H1 (cell line): ENCODE measurements at regions not wholly inside any gene's neighbourhood (a gene's known extent, or its start where the extent isn't known, plus 50 kb on each side); places are given as distances from the start of the nearest gene placed in this dataset.
A peak's percentile ranks its signal among the peaks of the same experiment; 100 is the strongest.

Experiments
- CTCF ChIA-PET: fragments of 300-600 bp; sonication (Branson Sonifier 250); formaldehyde crosslinking; loops from one replicate; lab custom pipeline; 2021; ENCODE audit not compliant: partially characterized antibody; lab: Charles Lee
- POLR2A ChIA-PET: fragments of 300-600 bp; sonication (Branson Sonifier 250); formaldehyde crosslinking; loops from one replicate; lab custom pipeline; 2021; ENCODE audit warnings: inconsistent platforms; ENCODE audit not compliant: partially characterized antibody; lab: Charles Lee
- DNase-seq, 2 experiments: peaks; one replicate each; pipeline versions ENCODE4 v3.0.0 to v3.0.0-alpha.2; 2010 to 2022; ENCODE audit warnings: low spot score in 2 of 2, low read depth in 1 of 2, mixed read lengths in 1 of 2
- FAIRE-seq: peaks from 2 replicates; lab custom pipeline; 2011; peaks lifted over from hg19 to GRCh38; lab: Jason Lieb, UNC
- H2AFZ ChIP-seq: 2 replicates; pipeline ENCODE4 v1.8.1; 2012; ENCODE audit warnings: low read length, inconsistent platforms
- H2AK5ac ChIP-seq: 2 replicates; pipeline ENCODE4 v1.6.1; 2013; ENCODE audit warnings: low read depth, low read length
- H2BK120ac ChIP-seq: replicated peaks from 2 replicates; pipeline ENCODE3; 2013; ENCODE audit warnings: low read depth, low read length, inconsistent platforms
- H2BK12ac ChIP-seq: 2 replicates; pipeline ENCODE4 v1.6.1; 2013; ENCODE audit warnings: low read depth, low read length
- H2BK15ac ChIP-seq: 2 replicates; pipeline ENCODE4 v1.6.1; 2013; ENCODE audit warnings: low read length
- H2BK20ac ChIP-seq: 2 replicates; pipeline ENCODE4 v1.6.1; 2013; ENCODE audit warnings: low read length
- H2BK5ac ChIP-seq: 2 replicates; pipeline ENCODE4 v1.6.1; 2013; ENCODE audit warnings: low read depth, low read length
- H3K14ac ChIP-seq: 2 replicates; pipeline ENCODE4 v1.6.1; 2013; ENCODE audit warnings: inconsistent platforms; ENCODE audit not compliant: insufficient read length
- H3K18ac ChIP-seq: 2 replicates; pipeline ENCODE4 v1.6.1; 2013; ENCODE audit warnings: low read length; ENCODE audit errors: extremely low read depth
- H3K23ac ChIP-seq: 2 replicates; pipeline ENCODE4 v1.6.1; 2013; ENCODE audit warnings: inconsistent platforms; ENCODE audit not compliant: insufficient read length
- H3K23me2 ChIP-seq: 2 replicates; pipeline ENCODE4 v1.6.1; 2013; ENCODE audit warnings: low read depth, low read length
- H3K27ac ChIP-seq: 2 replicates; pipeline ENCODE4 v1.6.1; 2011; ENCODE audit warnings: low read depth, low read length, inconsistent platforms
- H3K27me3 ChIP-seq, 4 experiments: replicated peaks in 1 of 4; 1 replicate in 1 of 4; 2 replicates in 3 of 4; pipeline versions ENCODE4 v1.6.1 to v1.8.1; 2011 to 2013; ENCODE audit warnings: low read length in 3 of 4, mild to moderate bottlenecking in 3 of 4, inconsistent platforms in 2 of 4, mixed read lengths in 2 of 4, moderate library complexity in 1 of 4; ENCODE audit not compliant: control insufficient read depth in 3 of 4, insufficient read depth in 3 of 4; ENCODE audit errors: extremely low read depth in 1 of 4
- H3K36me3 ChIP-seq, 4 experiments: 2 replicates each; pipeline versions ENCODE4 v1.6.1 to v1.8.1; 2011 to 2013; ENCODE audit warnings: mild to moderate bottlenecking in 4 of 4, low read length in 3 of 4, moderate library complexity in 2 of 4, control low read depth in 1 of 4, inconsistent platforms in 1 of 4; ENCODE audit not compliant: insufficient read depth in 4 of 4, control insufficient read depth in 2 of 4
- H3K4ac ChIP-seq: replicated peaks from 2 replicates; pipeline ENCODE3; 2013; ENCODE audit warnings: low read length, low read depth, mixed read lengths, inconsistent platforms; ENCODE audit not compliant: insufficient read length
- H3K4me1 ChIP-seq, 4 experiments: replicated peaks in 1 of 4; 1 replicate in 1 of 4; 2 replicates in 3 of 4; pipeline versions ENCODE4 v1.6.1 to v1.8.1; 2011 to 2013; ENCODE audit warnings: low read length in 3 of 4, inconsistent platforms in 2 of 4, mixed read lengths in 1 of 4; ENCODE audit not compliant: insufficient read depth in 4 of 4, control insufficient read depth in 3 of 4
- H3K4me2 ChIP-seq, 2 experiments: 2 replicates each; pipeline versions ENCODE4 v1.6.1 to v1.8.1; 2011 to 2013; ENCODE audit warnings: low read depth in 2 of 2, low read length in 2 of 2, control low read depth in 1 of 2, inconsistent platforms in 1 of 2, mild to moderate bottlenecking in 1 of 2; ENCODE audit not compliant: insufficient read depth in 1 of 2
- H3K4me3 ChIP-seq, 4 experiments: fragments of 200-600, 300-600 bp in 1 of 4; sonication (generic), shearing (Covaris generic), sonication (Bioruptor Twin) in 1 of 4; 2 replicates each; pipeline versions ENCODE4 v1.5.1 to v1.8.1; 2011 to 2016; ENCODE audit warnings: low read length in 4 of 4, low read depth in 3 of 4, control low read depth in 2 of 4, inconsistent platforms in 2 of 4, mild to moderate bottlenecking in 2 of 4, mixed read lengths in 1 of 4, moderate library complexity in 1 of 4; ENCODE audit not compliant: insufficient read depth in 2 of 4; ENCODE audit errors: extremely low read depth in 1 of 4
- H3K56ac ChIP-seq: replicated peaks from 2 replicates; pipeline ENCODE3; 2013; ENCODE audit warnings: low read depth, mild to moderate bottlenecking, mixed read lengths, low read length, inconsistent platforms; ENCODE audit not compliant: insufficient read length
- H3K79me1 ChIP-seq: 2 replicates; pipeline ENCODE4 v1.6.1; 2013; ENCODE audit warnings: low read depth, low read length, control low read depth
- H3K79me2 ChIP-seq, 2 experiments: 2 replicates each; pipeline versions ENCODE4 v1.6.1 to v1.8.1; 2012 to 2013; ENCODE audit warnings: low read length in 2 of 2, mild to moderate bottlenecking in 2 of 2, inconsistent platforms in 1 of 2; ENCODE audit not compliant: insufficient read depth in 2 of 2, control insufficient read depth in 1 of 2
- H3K9ac ChIP-seq, 4 experiments: replicated peaks in 1 of 4; 1 replicate in 1 of 4; 2 replicates in 3 of 4; pipeline versions ENCODE4 v1.6.1 to v1.8.1; 2011 to 2013; ENCODE audit warnings: low read depth in 3 of 4, low read length in 3 of 4, control low read depth in 2 of 4, mild to moderate bottlenecking in 2 of 4, moderate library complexity in 2 of 4, inconsistent platforms in 1 of 4; ENCODE audit errors: extremely low read depth in 1 of 4
- H3K9me3 ChIP-seq, 2 experiments: 2 replicates each; pipeline versions ENCODE4 v1.6.1 to v1.8.1; 2012 to 2013; ENCODE audit warnings: mild to moderate bottlenecking in 2 of 2, moderate library complexity in 2 of 2, control low read depth in 1 of 2, inconsistent platforms in 1 of 2, low read depth in 1 of 2, low read length in 1 of 2, mixed read lengths in 1 of 2; ENCODE audit not compliant: insufficient read depth in 2 of 2
- H4K20me1 ChIP-seq, 2 experiments: replicated peaks in 1 of 2; 2 replicates each; pipeline versions ENCODE3 to v1.8.1; 2011 to 2013; ENCODE audit warnings: inconsistent platforms in 2 of 2, low read length in 2 of 2, mild to moderate bottlenecking in 1 of 2; ENCODE audit not compliant: insufficient read depth in 2 of 2, control insufficient read depth in 1 of 2
- H4K5ac ChIP-seq: 2 replicates; pipeline ENCODE4 v1.6.1; 2013; ENCODE audit warnings: low read length, low read depth, mixed read lengths, inconsistent platforms; ENCODE audit not compliant: insufficient read length
- H4K8ac ChIP-seq: 2 replicates; pipeline ENCODE4 v1.8.0; 2013; ENCODE audit warnings: mild to moderate bottlenecking, moderate library complexity, low read length, inconsistent platforms; ENCODE audit not compliant: insufficient read depth; ENCODE audit errors: extremely low read depth
- H4K91ac ChIP-seq: replicated peaks from 2 replicates; pipeline ENCODE3; 2013; ENCODE audit warnings: low read length, mixed read lengths, inconsistent platforms; ENCODE audit not compliant: insufficient read length
- ASH2L ChIP-seq: fragments of 200-600, 300-600 bp; sonication (generic); IDR thresholded peaks from one replicate; pipeline ENCODE4 v1.7.1; 2017; ENCODE audit warnings: low read length
- BACH1 ChIP-seq: IDR thresholded peaks from 2 replicates; pipeline ENCODE4 v1.6.1; 2012; ENCODE audit warnings: low read length, improper control_type of control experiment
- BCL11A ChIP-seq, 2 experiments: IDR thresholded peaks; one replicate each; pipeline ENCODE4 v1.6.1; 2011; ENCODE audit warnings: low read depth in 2 of 2, low read length in 2 of 2, mild to moderate bottlenecking in 2 of 2
- FOSL1 ChIP-seq: IDR thresholded peaks from 2 replicates; pipeline ENCODE4 v1.6.1; 2011; ENCODE audit warnings: mild to moderate bottlenecking, low read depth, low read length, moderate library complexity; ENCODE audit not compliant: insufficient read depth
- KDM1A ChIP-seq: fragments of 200-600, 300-600 bp; sonication (generic); IDR thresholded peaks from 2 replicates; pipeline ENCODE4 v1.7.1; 2016; ENCODE audit warnings: mild to moderate bottlenecking, low read length, borderline replicate concordance
- POLR2AphosphoS5 ChIP-seq: IDR thresholded peaks from 2 replicates; pipeline ENCODE4 v1.6.1; 2011; ENCODE audit warnings: low read depth, low read length
- RFX5 ChIP-seq: IDR thresholded peaks from 2 replicates; pipeline ENCODE4 v1.6.1; 2011; ENCODE audit warnings: low read depth, low read length, improper control_type of control experiment, borderline replicate concordance
- TEAD4 ChIP-seq: IDR thresholded peaks from 2 replicates; pipeline ENCODE4 v1.6.1; 2012; ENCODE audit warnings: low read depth, low read length, inconsistent platforms, mixed read lengths
- WGBS, 2 experiments: shearing (Covaris generic) in 1 of 2; methylation state at CpG; one replicate each; pipeline versions ENCODE4 v1.1.6 to v1.1.7; 2013 to 2015; ENCODE audit warnings: low lambda C conversion rate in 2 of 2, mixed read lengths in 2 of 2, inconsistent platforms in 1 of 2, low coverage in 1 of 2, missing lambda C conversion rate in 1 of 2; ENCODE audit not compliant: insufficient replicate concordance in 2 of 2, insufficient coverage in 1 of 2, insufficient read length in 1 of 2; ENCODE audit errors: extremely low coverage in 1 of 2, missing lambda C conversion rate in 1 of 2; 5-methylcytosine and 5-hydroxymethylcytosine counted together
- TF ChIP-seq, protein P1 (sequence below): IDR thresholded peaks from 2 replicates; pipeline ENCODE4 v1.6.1; 2012; ENCODE audit warnings: low read length, inconsistent platforms
- TF ChIP-seq, protein P2 (sequence below): IDR thresholded peaks from 2 replicates; pipeline ENCODE4 v1.6.1; 2012; ENCODE audit warnings: inconsistent platforms

DNA sequence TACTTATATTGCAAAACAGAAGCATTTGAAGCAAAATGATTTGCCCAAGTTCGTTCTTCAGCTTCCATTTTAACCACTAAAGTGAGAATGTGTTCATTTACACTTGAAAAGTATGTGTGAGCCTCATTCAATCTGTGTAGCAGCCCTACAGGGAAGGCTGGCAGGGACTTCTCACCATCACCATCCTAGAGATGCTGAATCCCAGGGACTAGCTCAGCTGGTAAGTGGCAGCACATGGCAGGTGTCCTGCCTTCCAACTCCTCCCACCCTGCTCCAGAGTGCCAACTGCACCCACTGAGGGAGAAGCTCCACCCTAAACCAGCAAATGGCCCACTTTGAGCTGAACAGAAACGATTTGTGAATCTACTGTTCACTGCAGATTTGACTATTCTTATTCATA, 91.5 kb downstream of the EN1 start:
- no peak overlapping the region for H3K4ac ChIP-seq
- 57% methylated on average over 2 of the region's 2 CpGs; no CpG with 5 or more reads in 1 of the 2 experiments for WGBS, 2 experiments
- no peak overlapping the region for H4K8ac ChIP-seq
- H3K27me3 ChIP-seq: no peaks in the 10 kb centered on the region
- H2BK12ac ChIP-seq: no peak overlapping the region
- ChIA-PET POLR2A (interaction anchor here (0.9 kb wide), 1 partner anchor 16 kb away, joined by 3 read pairs; no protein-coding TSS in a partner anchor), CTCF (interaction anchor here (1.3 to 1.4 kb wide), 2 partner anchors 23 to 126 kb away, joined by 3 to 4 read pairs; no protein-coding TSS in a partner anchor)
- H4K91ac ChIP-seq: no peak overlapping the region
- no peak overlapping the region for H3K27ac ChIP-seq
- no peak overlapping the region for H2BK15ac ChIP-seq
- H2BK20ac ChIP-seq: no peak overlapping the region
- no peaks in the 10 kb centered on the region for H3K36me3 ChIP-seq
- peaks cover 0 to 13% (median 4%) of the 10 kb centered on the region in 4 experiments; a peak in 5 of 7 replicates for H3K4me1 ChIP-seq
- FAIRE-seq (no peak), DNase-seq (no peak)
- no peak overlapping the region for H4K5ac ChIP-seq
- H3K23me2 ChIP-seq: no peaks in the 10 kb centered on the region
- no peak overlapping the region for H2BK5ac ChIP-seq
- H3K4me3 ChIP-seq: no peak overlapping the region
- peak overlapping the region; percentile 36 to 45; a peak in 3 of 4 replicates for H3K4me2 ChIP-seq
- TF ChIP-seq FOSL1: no peak
- no peak for TF ChIP-seq RFX5
- no peak for TF ChIP-seq ASH2L
- TF ChIP-seq KDM1A: no peak
- TF ChIP-seq, protein P1, sequence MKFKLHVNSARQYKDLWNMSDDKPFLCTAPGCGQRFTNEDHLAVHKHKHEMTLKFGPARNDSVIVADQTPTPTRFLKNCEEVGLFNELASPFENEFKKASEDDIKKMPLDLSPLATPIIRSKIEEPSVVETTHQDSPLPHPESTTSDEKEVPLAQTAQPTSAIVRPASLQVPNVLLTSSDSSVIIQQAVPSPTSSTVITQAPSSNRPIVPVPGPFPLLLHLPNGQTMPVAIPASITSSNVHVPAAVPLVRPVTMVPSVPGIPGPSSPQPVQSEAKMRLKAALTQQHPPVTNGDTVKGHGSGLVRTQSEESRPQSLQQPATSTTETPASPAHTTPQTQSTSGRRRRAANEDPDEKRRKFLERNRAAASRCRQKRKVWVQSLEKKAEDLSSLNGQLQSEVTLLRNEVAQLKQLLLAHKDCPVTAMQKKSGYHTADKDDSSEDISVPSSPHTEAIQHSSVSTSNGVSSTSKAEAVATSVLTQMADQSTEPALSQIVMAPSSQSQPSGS: no peak
- no peak for TF ChIP-seq BACH1
- no peak for TF ChIP-seq BCL11A (IDR thresholded peaks at IDR 0.05; ENCODE audit: low read depth in 2 of 2, low read length in 2 of 2)
- TF ChIP-seq POLR2AphosphoS5: no peak
- TF ChIP-seq TEAD4: no peak
- TF ChIP-seq, protein P2, sequence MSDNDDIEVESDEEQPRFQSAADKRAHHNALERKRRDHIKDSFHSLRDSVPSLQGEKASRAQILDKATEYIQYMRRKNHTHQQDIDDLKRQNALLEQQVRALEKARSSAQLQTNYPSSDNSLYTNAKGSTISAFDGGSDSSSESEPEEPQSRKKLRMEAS: no peak
- H3K79me2 ChIP-seq: no peaks in the 10 kb centered on the region
- H3K18ac ChIP-seq: no peak overlapping the region
- H2BK120ac ChIP-seq: no peak overlapping the region
- no peak overlapping the region for H3K23ac ChIP-seq
- 0 out of 2 replicates have a peak overlapping the region, but pooled peaks have one; percentile 4 for H2AFZ ChIP-seq
- no peaks in the 10 kb centered on the region for H4K20me1 ChIP-seq
- H3K9ac ChIP-seq: no peak overlapping the region
- no peaks in the 10 kb centered on the region for H3K9me3 ChIP-seq
- no peak overlapping the region for H2AK5ac ChIP-seq
- H3K79me1 ChIP-seq: no peaks in the 10 kb centered on the region
- no peak overlapping the region for H3K56ac ChIP-seq
- no peak overlapping the region for H3K14ac ChIP-seq
